Body of pancreas (tissue), 4 donors: ENCODE measurements at regions not wholly inside any gene's neighbourhood (a gene's known extent, or its start where the extent isn't known, plus 50 kb on each side); places are given as distances from the start of the nearest gene placed in this dataset.

Experiments used
- ATAC-seq: fragments of 150-250 bp; one replicate; pipeline ENCODE4 v1.9.1; 2016
- DNase-seq, 4 donors: peaks; one replicate each; pipeline ENCODE4 v3.0.0-alpha.2; 2019
- H3K27ac ChIP-seq, 4 donors: fragments of 200-600 bp; sonication (generic); 1 replicate in 3 of 4; 2 replicates in 1 of 4; pipeline versions ENCODE4 v1.5.1 to v1.6.1; 2016 to 2019; ENCODE audit warnings: mild to moderate bottlenecking in 1 of 4, mixed read lengths in 1 of 4, moderate library complexity in 1 of 4
- H3K27me3 ChIP-seq, 2 donors: fragments of 200-600 bp; sonication (generic); one replicate each; pipeline ENCODE4 v1.6.0; 2016; ENCODE audit warnings: mild to moderate bottlenecking in 1 of 2
- H3K36me3 ChIP-seq, 2 donors: fragments of 200-600 bp; sonication (generic); replicated peaks in 1 of 2; 2 replicates each; pipeline ENCODE4 v1.5.1; 2016; ENCODE audit warnings: low read depth in 2 of 2; ENCODE audit not compliant: insufficient read depth in 1 of 2
- H3K4me1 ChIP-seq: fragments of 200-600 bp; sonication (generic); one replicate; pipeline ENCODE4 v1.6.0; 2016
- H3K4me3 ChIP-seq, 2 donors: fragments of 200-600 bp; sonication (generic); 1 replicate in 1 of 2; 2 replicates in 1 of 2; pipeline ENCODE4 v1.5.1; 2016 to 2019
- H3K9me3 ChIP-seq, 3 donors: fragments of 200-600 bp; sonication (generic); 1 replicate in 2 of 3; 2 replicates in 1 of 3; pipeline ENCODE4 v1.5.1; 2016
- CTCF ChIP-seq, 7 experiments: fragments of 450-650 bp in 4 of 7; fragments of 200-600 bp in 3 of 7; sonication (generic) in 3 of 7; IDR thresholded peaks; one replicate each; pipeline ENCODE4 v1.5.1; 2016 to 2019; ENCODE audit warnings: antibody characterized with exemption in 7 of 7
- POLR2A ChIP-seq, 3 donors: fragments of 450-650 bp; IDR thresholded peaks; one replicate each; pipeline ENCODE4 v1.6.1; 2016; ENCODE audit warnings: antibody characterized with exemption in 3 of 3, mild to moderate bottlenecking in 2 of 3
- WGBS, 2 donors: methylation state at CpG; one replicate each; pipeline ENCODE4 v1.1.5; 2017; 5-methylcytosine and 5-hydroxymethylcytosine counted together
- intact Hi-C: fragments of 100-400 bp; cut with DNase I; formaldehyde crosslinking; loops from one replicate; pipeline ENCODE4 v1.15.1; 2023

- Histone ChIP-seq H3K27ac (no peak overlapping the region), H3K9me3 (no peaks in the 10 kb centered on the region), H3K4me1 (no peaks in the 10 kb centered on the region), H3K27me3 (no peaks in the 10 kb centered on the region), H3K4me3 (no peak overlapping the region), H3K36me3 (no peaks in the 10 kb centered on the region)
- ATAC-seq (no peak), DNase-seq (no peak)
- intact Hi-C loops = no loop called here
- TF ChIP-seq CTCF (IDR thresholded peaks at IDR 0.05) (no peak), POLR2A (IDR thresholded peaks at IDR 0.05) (no peak)
- WGBS, 2 donors = 0 to 37% methylated on average over 2 of the region's 2 CpGs
Observed at GRCh38 chr3:78462021-78462420, 1305.8 kb downstream of the ROBO1 start.

- Histone ChIP-seq H3K36me3 (no peaks in the 10 kb centered on the region), H3K4me1 (no peaks in the 10 kb centered on the region), H3K27ac (no peak overlapping the region), H3K9me3 (no peaks in the 10 kb centered on the region), H3K4me3 (no peak overlapping the region), H3K27me3 (no peaks in the 10 kb centered on the region)
- TF ChIP-seq POLR2A (IDR thresholded peaks at IDR 0.05) (no peak), CTCF (IDR thresholded peaks at IDR 0.05) (no peak)
- intact Hi-C loops = no loop called here
- DNase-seq (no peak), ATAC-seq (no peak)
- 46 to 57% methylated on average over 3 of the region's 3 CpGs for WGBS, 2 donors
Observed at GRCh38 chr3:78476076-78476475, 1291.7 kb downstream of the ROBO1 start.

- Histone ChIP-seq H3K27me3 (no peaks in the 10 kb centered on the region), H3K36me3 (no peaks in the 10 kb centered on the region), H3K9me3 (no peaks in the 10 kb centered on the region), H3K27ac (no peak overlapping the region), H3K4me1 (no peaks in the 10 kb centered on the region), H3K4me3 (no peak overlapping the region)
- 75 to 87% methylated on average over 7 to 11 of the region's 11 CpGs for WGBS, 2 donors
- intact Hi-C loops = no loop called here
- TF ChIP-seq POLR2A (IDR thresholded peaks at IDR 0.05) = no peak
- no peak for TF ChIP-seq CTCF (IDR thresholded peaks at IDR 0.05)
- no peak for DNase-seq
- ATAC-seq = no peak
Observed at GRCh38 chr3:78481050-78481449, 1286.7 kb downstream of the ROBO1 start.

- 21 to 23% methylated on average over 3 of the region's 3 CpGs for WGBS, 2 donors
- TF ChIP-seq CTCF (IDR thresholded peaks at IDR 0.05) (no peak), POLR2A (IDR thresholded peaks at IDR 0.05) (no peak)
- Histone ChIP-seq H3K36me3 (no peaks in the 10 kb centered on the region), H3K27ac (no peak overlapping the region), H3K4me1 (no peaks in the 10 kb centered on the region), H3K4me3 (no peak overlapping the region), H3K9me3 (no peaks in the 10 kb centered on the region), H3K27me3 (no peaks in the 10 kb centered on the region)
- ATAC-seq (no peak), DNase-seq (no peak)
- intact Hi-C loops = no loop called here
Observed at GRCh38 chr3:78483090-78483489, 1284.7 kb downstream of the ROBO1 start.

GRCh38 chr3:78494851-78495250 is 1272.9 kb downstream of the ROBO1 start:
- Histone ChIP-seq H3K4me1 (no peaks in the 10 kb centered on the region), H3K36me3 (no peaks in the 10 kb centered on the region), H3K4me3 (no peak overlapping the region), H3K27me3 (no peaks in the 10 kb centered on the region), H3K27ac (no peak overlapping the region), H3K9me3 (no peaks in the 10 kb centered on the region)
- 53 to 61% methylated on average over 3 of the region's 3 CpGs for WGBS, 2 donors
- TF ChIP-seq POLR2A (IDR thresholded peaks at IDR 0.05) = no peak
- no peak for TF ChIP-seq CTCF (IDR thresholded peaks at IDR 0.05)
- intact Hi-C loops = no loop called here
- DNase-seq (no peak), ATAC-seq (no peak)
